ENCODE measurements at regions not wholly inside any gene's neighbourhood (a gene's known extent, or its start where the extent isn't known, plus 50 kb on each side); places are given as distances from the start of the nearest gene placed in this dataset.

- no peak for FAIRE-seq
- Histone ChIP-seq H3K4me3 (ENCODE audit: extremely low read depth in 1 of 4, insufficient read depth in 2 of 4, low read depth in 3 of 4, low read length in 4 of 4) (no peak overlapping the region), H3K4me2 (ENCODE audit: insufficient read depth in 1 of 2, low read depth in 2 of 2, low read length in 2 of 2) (no peak overlapping the region)
Measured at GRCh38 chr21:23853796-23854379, 1753.4 kb downstream of the MRPL39 start.

More at GRCh38 chr21:23853796-23854379, 1753.4 kb downstream of the MRPL39 start:
- ChIA-PET CTCF (ENCODE audit: partially characterized antibody) (interaction anchor here (0.6 to 2.1 kb wide), 19 partner anchors 9 to 680 kb away, joined by 3 to 11 read pairs (median 3); no protein-coding TSS in a partner anchor), POLR2A (ENCODE audit: partially characterized antibody) (no interaction called here)
- H3K56ac ChIP-seq (replicated peaks; ENCODE audit: insufficient read length, low read depth, low read length) = no peak overlapping the region
- no peak overlapping the region for H3K14ac ChIP-seq (ENCODE audit: insufficient read length)
- no peak overlapping the region for H2AFZ ChIP-seq (ENCODE audit: low read length)
- no peaks in the 10 kb centered on the region for H4K20me1 ChIP-seq (replicated peaks in 1 of 2; ENCODE audit: control insufficient read depth in 1 of 2, insufficient read depth in 2 of 2, low read length in 2 of 2)
- no peak overlapping the region for H2BK15ac ChIP-seq (ENCODE audit: low read length)
- H4K5ac ChIP-seq (ENCODE audit: insufficient read length, low read depth, low read length) = no peak overlapping the region
- H3K18ac ChIP-seq (ENCODE audit: extremely low read depth, low read length) = no peak overlapping the region
- no peaks in the 10 kb centered on the region for H3K23me2 ChIP-seq (ENCODE audit: low read depth, low read length)
- no peak for TF ChIP-seq POLR2AphosphoS5 (IDR thresholded peaks at IDR 0.05; ENCODE audit: low read depth, low read length)
- TF ChIP-seq, protein P1, sequence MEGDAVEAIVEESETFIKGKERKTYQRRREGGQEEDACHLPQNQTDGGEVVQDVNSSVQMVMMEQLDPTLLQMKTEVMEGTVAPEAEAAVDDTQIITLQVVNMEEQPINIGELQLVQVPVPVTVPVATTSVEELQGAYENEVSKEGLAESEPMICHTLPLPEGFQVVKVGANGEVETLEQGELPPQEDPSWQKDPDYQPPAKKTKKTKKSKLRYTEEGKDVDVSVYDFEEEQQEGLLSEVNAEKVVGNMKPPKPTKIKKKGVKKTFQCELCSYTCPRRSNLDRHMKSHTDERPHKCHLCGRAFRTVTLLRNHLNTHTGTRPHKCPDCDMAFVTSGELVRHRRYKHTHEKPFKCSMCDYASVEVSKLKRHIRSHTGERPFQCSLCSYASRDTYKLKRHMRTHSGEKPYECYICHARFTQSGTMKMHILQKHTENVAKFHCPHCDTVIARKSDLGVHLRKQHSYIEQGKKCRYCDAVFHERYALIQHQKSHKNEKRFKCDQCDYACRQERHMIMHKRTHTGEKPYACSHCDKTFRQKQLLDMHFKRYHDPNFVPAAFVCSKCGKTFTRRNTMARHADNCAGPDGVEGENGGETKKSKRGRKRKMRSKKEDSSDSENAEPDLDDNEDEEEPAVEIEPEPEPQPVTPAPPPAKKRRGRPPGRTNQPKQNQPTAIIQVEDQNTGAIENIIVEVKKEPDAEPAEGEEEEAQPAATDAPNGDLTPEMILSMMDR (IDR thresholded peaks at IDR 0.05; ENCODE audit: control extremely low read depth in 1 of 3, insufficient read depth in 1 of 3, low read depth in 1 of 3, low read length in 3 of 3) = peak in 2 of 3 experiments; percentile 21 to 49; a peak in 2 of 4 replicates
- TF ChIP-seq RAD21 (IDR thresholded peaks at IDR 0.05 in 1 of 2, conservative IDR thresholded peaks at IDR 0.05 in 1 of 2; ENCODE audit: low read depth in 2 of 2, low read length in 2 of 2) = peak; percentile 44 to 53
- H2BK120ac ChIP-seq (replicated peaks; ENCODE audit: low read depth, low read length) = no peak overlapping the region
- no peak overlapping the region for H4K91ac ChIP-seq (replicated peaks; ENCODE audit: insufficient read length, low read length)
- H2BK12ac ChIP-seq (ENCODE audit: low read depth, low read length) = no peak overlapping the region
- no peak overlapping the region for H3K23ac ChIP-seq (ENCODE audit: insufficient read length)
- no peak overlapping the region for H3K9ac ChIP-seq (replicated peaks in 1 of 4; ENCODE audit: extremely low read depth in 1 of 4, low read depth in 3 of 4, low read length in 3 of 4)
- no peaks in the 10 kb centered on the region for H3K27me3 ChIP-seq (replicated peaks in 1 of 4; ENCODE audit: control insufficient read depth in 3 of 4, extremely low read depth in 1 of 4, insufficient read depth in 3 of 4, low read length in 3 of 4)
- H3K79me2 ChIP-seq (ENCODE audit: control insufficient read depth in 1 of 2, insufficient read depth in 2 of 2, low read length in 2 of 2) = no peaks in the 10 kb centered on the region
- H3K79me1 ChIP-seq (ENCODE audit: low read depth, low read length) = no peaks in the 10 kb centered on the region
- no peak overlapping the region for H3K27ac ChIP-seq (ENCODE audit: low read depth, low read length)
- no peaks in the 10 kb centered on the region for H3K4me1 ChIP-seq (replicated peaks in 1 of 4; ENCODE audit: control insufficient read depth in 3 of 4, insufficient read depth in 4 of 4, low read length in 3 of 4)
- 85% methylated on average over 1 of the region's 1 CpG; no CpG with 5 or more reads in 1 of the 2 experiments for WGBS, 2 experiments (ENCODE audit: extremely low coverage in 1 of 2, insufficient coverage in 1 of 2, insufficient read length in 1 of 2, insufficient replicate concordance in 2 of 2, low coverage in 1 of 2, low lambda C conversion rate in 2 of 2, missing lambda C conversion rate in 1 of 2)
- H3K9me3 ChIP-seq (ENCODE audit: insufficient read depth in 2 of 2, low read depth in 1 of 2, low read length in 1 of 2) = peaks cover 9 to 15% of the 10 kb centered on the region in 2 experiments; a peak in 2 of 4 replicates
- DNase-seq (ENCODE audit: low read depth in 1 of 2, low spot score in 2 of 2) = no peak
- H3K4ac ChIP-seq (replicated peaks; ENCODE audit: insufficient read length, low read depth, low read length) = no peak overlapping the region
- no peak overlapping the region for H4K8ac ChIP-seq (ENCODE audit: extremely low read depth, insufficient read depth, low read length)
- no peaks in the 10 kb centered on the region for H3K36me3 ChIP-seq (ENCODE audit: control insufficient read depth in 2 of 4, insufficient read depth in 4 of 4, low read length in 3 of 4)
- no peak overlapping the region for H2AK5ac ChIP-seq (ENCODE audit: low read depth, low read length)
- no peak overlapping the region for H2BK20ac ChIP-seq (ENCODE audit: low read length)
- no peak overlapping the region for H2BK5ac ChIP-seq (ENCODE audit: low read depth, low read length)
